Sigmoid colon (tissue), 6 donors: ENCODE measurements at regions not wholly inside any gene's neighbourhood (a gene's known extent, or its start where the extent isn't known, plus 50 kb on each side); places are given as distances from the start of the nearest gene placed in this dataset.

Experiments used
- DNase-seq: peaks from one replicate; pipeline ENCODE4 v3.0.0-alpha.2; 2019
- H3K27ac ChIP-seq, 4 donors: fragments of 200-600 bp; sonication (generic); one replicate each; pipeline ENCODE4 v1.5.1; 2016 to 2019; ENCODE audit warnings: mild to moderate bottlenecking in 1 of 4
- H3K27me3 ChIP-seq, 3 donors: fragments of 200-600 bp; sonication (generic); one replicate each; pipeline ENCODE4 v1.5.1; 2019; ENCODE audit warnings: mild to moderate bottlenecking in 1 of 3
- H3K36me3 ChIP-seq, 4 donors: fragments of 200-600 bp; sonication (generic); one replicate each; pipeline ENCODE4 v1.5.1; 2016 to 2019
- H3K4me1 ChIP-seq, 4 donors: fragments of 200-600 bp; sonication (generic); one replicate each; pipeline ENCODE4 v1.5.1; 2017 to 2019
- H3K4me3 ChIP-seq, 4 donors: fragments of 200-600 bp; sonication (generic); one replicate each; pipeline ENCODE4 v1.5.1; 2017 to 2019; ENCODE audit warnings: mild to moderate bottlenecking in 2 of 4, moderate library complexity in 1 of 4
- H3K9me3 ChIP-seq, 4 donors: fragments of 200-600 bp in 3 of 4; sonication (generic) in 3 of 4; one replicate each; pipeline versions ENCODE4 v1.5.1 to v1.6.1; 2013 to 2019
- CTCF ChIP-seq, 4 experiments: fragments of 450-650 bp in 3 of 4; fragments of 200-600 bp in 1 of 4; IDR thresholded peaks; one replicate each; pipeline ENCODE4 v1.5.1; 2016 to 2019; ENCODE audit warnings: antibody characterized with exemption in 4 of 4, mild to moderate bottlenecking in 3 of 4, moderate library complexity in 2 of 4
- EP300 ChIP-seq, 4 donors: sonication (generic); formaldehyde crosslinking; IDR thresholded peaks; one replicate each; pipeline ENCODE4 v1.6.1; 2017; ENCODE audit warnings: antibody characterized with exemption in 4 of 4
- POLR2A ChIP-seq, 2 donors: fragments of 450-650 bp; IDR thresholded peaks; one replicate each; pipeline ENCODE4 v1.6.1; 2016; ENCODE audit warnings: antibody characterized with exemption in 2 of 2, mild to moderate bottlenecking in 2 of 2, moderate library complexity in 2 of 2
- POLR2AphosphoS5 ChIP-seq, 4 donors: sonication (generic); formaldehyde crosslinking; IDR thresholded peaks; one replicate each; pipeline ENCODE4 v1.6.1; 2017; ENCODE audit warnings: antibody characterized with exemption in 4 of 4
- WGBS, 2 donors: extraction: QIAGEN DNeasy Blood & Tissue Kit; methylation state at CpG; one replicate each; pipeline ENCODE4 v1.1.7; 2013; 5-methylcytosine and 5-hydroxymethylcytosine counted together
- intact Hi-C: fragments of 100-400 bp; cut with DNase I; formaldehyde crosslinking; loops from one replicate; pipeline ENCODE4 v1.15.1; 2023
- donor health status: healthy with polysubstance abuse.
- donor health status: healthy.

GRCh38 chr20:12095180-12095920 is 177.7 kb downstream of the BTBD3 start:
- Histone ChIP-seq H3K4me1 (no peaks in the 10 kb centered on the region), H3K27ac (no peak overlapping the region), H3K9me3 (no peaks in the 10 kb centered on the region), H3K36me3 (no peaks in the 10 kb centered on the region), H3K27me3 (no peaks in the 10 kb centered on the region), H3K4me3 (no peak overlapping the region)
- no peak for DNase-seq
- no peak for TF ChIP-seq EP300 (IDR thresholded peaks at IDR 0.05)
- no peak for TF ChIP-seq POLR2AphosphoS5 (IDR thresholded peaks at IDR 0.05)
- TF ChIP-seq CTCF (IDR thresholded peaks at IDR 0.05) = no peak
- intact Hi-C loops = no loop called here
- WGBS, 2 donors = 71 to 72% methylated on average over 5 of the region's 5 CpGs

DNA sequence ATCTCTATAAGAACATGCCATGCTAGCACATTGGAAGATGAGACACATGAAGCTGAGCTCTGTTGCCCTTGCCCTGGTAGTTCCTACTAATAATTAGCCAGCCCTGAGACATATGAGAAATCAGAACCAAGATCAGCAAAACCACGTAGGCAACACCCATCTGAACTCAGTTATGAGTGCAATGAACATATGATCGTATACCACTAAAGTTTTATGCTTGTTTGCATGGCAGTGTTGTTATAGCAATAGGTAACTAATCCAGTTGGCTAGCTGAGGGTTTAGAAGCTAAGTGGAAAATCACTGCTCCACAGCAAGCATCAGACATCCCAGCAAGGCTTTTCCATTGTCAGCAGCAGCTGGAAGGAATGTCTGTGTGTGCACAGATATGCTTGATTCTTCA is 180.7 kb downstream of the BTBD3 start:
- no peaks in the 10 kb centered on the region for H3K4me1 ChIP-seq
- intact Hi-C loops = no loop called here
- WGBS, 2 donors = 20 to 71% methylated on average over 2 of the region's 2 CpGs

GRCh38 chr20:12108846-12109245 is 191.2 kb downstream of the BTBD3 start:
- 22 to 55% methylated on average over 1 of the region's 1 CpG for WGBS, 2 donors
- Histone ChIP-seq H3K27me3 (no peaks in the 10 kb centered on the region), H3K9me3 (peaks cover 0 to 4% (median 0%) of the 10 kb centered on the region in 4 donors), H3K36me3 (no peaks in the 10 kb centered on the region), H3K4me1 (no peaks in the 10 kb centered on the region), H3K4me3 (no peak overlapping the region), H3K27ac (no peak overlapping the region)
- DNase-seq = no peak
- intact Hi-C loops = no loop called here
- no peak for TF ChIP-seq POLR2A (IDR thresholded peaks at IDR 0.05)
- no peak for TF ChIP-seq EP300 (IDR thresholded peaks at IDR 0.05)
- no peak for TF ChIP-seq CTCF (IDR thresholded peaks at IDR 0.05)
- TF ChIP-seq POLR2AphosphoS5 (IDR thresholded peaks at IDR 0.05) = no peak

More for the DNA sequence above, 180.7 kb downstream of the BTBD3 start:
- no peaks in the 10 kb centered on the region for H3K27me3 ChIP-seq
- no peak for DNase-seq
- no peaks in the 10 kb centered on the region for H3K36me3 ChIP-seq
- no peak overlapping the region for H3K4me3 ChIP-seq
- H3K9me3 ChIP-seq = no peaks in the 10 kb centered on the region
- no peak overlapping the region for H3K27ac ChIP-seq
- no peak for TF ChIP-seq EP300 (IDR thresholded peaks at IDR 0.05)
- no peak for TF ChIP-seq CTCF (IDR thresholded peaks at IDR 0.05)
- TF ChIP-seq POLR2A (IDR thresholded peaks at IDR 0.05) = no peak
- TF ChIP-seq POLR2AphosphoS5 (IDR thresholded peaks at IDR 0.05) = no peak

GRCh38 chr20:12110274-12110673 is 192.6 kb downstream of the BTBD3 start:
- no peak overlapping the region for H3K27ac ChIP-seq
- no peaks in the 10 kb centered on the region for H3K4me1 ChIP-seq
- WGBS, 2 donors = 87 to 92% methylated on average over 3 of the region's 3 CpGs
- TF ChIP-seq EP300 (IDR thresholded peaks at IDR 0.05) (no peak), CTCF (IDR thresholded peaks at IDR 0.05) (no peak), POLR2A (IDR thresholded peaks at IDR 0.05) (no peak), POLR2AphosphoS5 (IDR thresholded peaks at IDR 0.05) (no peak)
- intact Hi-C loops = no loop called here
- no peaks in the 10 kb centered on the region for H3K27me3 ChIP-seq
- H3K4me3 ChIP-seq = no peak overlapping the region
- H3K36me3 ChIP-seq = no peaks in the 10 kb centered on the region
- no peak for DNase-seq
- H3K9me3 ChIP-seq = peaks cover 0 to 4% (median 0%) of the 10 kb centered on the region in 4 donors

- TF ChIP-seq EP300 (IDR thresholded peaks at IDR 0.05) (no peak), POLR2A (IDR thresholded peaks at IDR 0.05) (no peak)
- Histone ChIP-seq H3K36me3 (no peaks in the 10 kb centered on the region), H3K27ac (no peak overlapping the region), H3K4me3 (no peak overlapping the region), H3K27me3 (no peaks in the 10 kb centered on the region), H3K9me3 (peaks cover 0 to 4% (median 0%) of the 10 kb centered on the region in 4 donors), H3K4me1 (no peaks in the 10 kb centered on the region)
- 41 to 74% methylated on average over 2 of the region's 2 CpGs for WGBS, 2 donors
- DNase-seq = no peak
- intact Hi-C loops = no loop called here
These were observed 193.0 kb downstream of the BTBD3 start for GRCh38 chr20:12110711-12111110.
